ENCODE measurements at regions not wholly inside any gene's neighbourhood (a gene's known extent, or its start where the extent isn't known, plus 50 kb on each side); places are given as distances from the start of the nearest gene placed in this dataset.

GRCh38 chr11:29159552-29160465 lies 857.0 kb downstream of the KCNA4 start:
- no peak for TF ChIP-seq TAF1 (IDR thresholded peaks at IDR 0.05; ENCODE audit: borderline replicate concordance, low read depth, low read length)
- TF ChIP-seq POLR2AphosphoS5 (IDR thresholded peaks at IDR 0.05; ENCODE audit: low read depth, low read length) = no peak
